ENCODE measurements at regions not wholly inside any gene's neighbourhood (a gene's known extent, or its start where the extent isn't known, plus 50 kb on each side); places are given as distances from the start of the nearest gene placed in this dataset.

DNA sequence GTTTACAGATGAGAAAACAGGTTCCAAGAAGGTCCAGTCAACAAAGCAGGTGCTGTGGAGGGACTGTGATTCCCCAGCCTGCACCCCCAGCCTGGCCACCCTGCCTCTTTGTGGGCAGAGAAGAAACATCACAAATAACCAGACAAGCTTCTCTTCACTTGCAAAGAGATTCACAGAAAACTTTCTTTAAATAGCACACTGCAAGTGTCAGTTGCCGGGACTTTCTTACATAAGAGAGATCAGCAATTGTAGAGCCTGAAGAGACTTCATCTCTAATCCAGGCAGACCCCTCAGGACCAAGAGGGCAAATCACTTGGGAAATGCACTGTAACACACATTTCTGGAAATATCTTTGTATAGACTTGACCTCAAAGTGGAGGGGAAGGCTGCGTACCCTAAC lies 207.9 kb upstream of the CHRNA7 start:
- 96 to 100% methylated on average over 1 to 2 of the region's 2 CpGs for WGBS, 2 experiments (ENCODE audit: insufficient coverage in 1 of 2, insufficient read length in 1 of 2)
- no peak overlapping the region for H3K27ac Mint-ChIP-seq
- peaks cover 12% of the 10 kb centered on the region for H3K9me3 Mint-ChIP-seq

DNA sequence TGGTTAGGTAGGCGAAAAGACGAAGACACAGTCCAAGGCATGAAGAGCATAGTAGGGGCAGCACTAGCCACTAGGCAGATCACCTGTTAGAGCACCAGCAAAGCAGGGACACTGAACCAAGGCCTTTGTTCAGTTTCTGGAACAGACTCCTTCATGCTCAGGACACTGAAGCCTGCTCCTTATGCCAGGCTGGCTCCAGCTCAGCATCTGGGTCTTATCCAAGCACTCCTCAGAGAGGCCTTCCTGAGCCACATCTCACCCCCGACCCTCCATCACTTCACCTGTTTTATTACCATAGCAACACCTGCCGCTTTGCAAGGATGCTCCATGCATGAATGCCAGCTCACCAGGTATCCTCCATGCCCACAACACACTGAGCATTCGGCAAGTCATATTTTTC lies 206.3 kb upstream of the CHRNA7 start:
- H3K4me3 ChIP-seq (ENCODE audit: low read length), result no peak overlapping the region
- DNase-seq, result no peak
- Mint-ChIP-seq H3K36me3 (ENCODE audit: low read depth) (no peaks in the 10 kb centered on the region), H3K9me3 (peaks cover 15% of the 10 kb centered on the region), H3K4me1 (no peaks in the 10 kb centered on the region), H3K4me3 (no peak overlapping the region), H3K27ac (no peak overlapping the region), H3K27me3 (ENCODE audit: insufficient read depth) (no peaks in the 10 kb centered on the region)
- H3K36me3 ChIP-seq (ENCODE audit: control insufficient read depth, insufficient read depth, low read length), result no peaks in the 10 kb centered on the region
- H3K9me3 ChIP-seq (ENCODE audit: control insufficient read depth, low read length), result no peaks in the 10 kb centered on the region
- TF ChIP-seq, protein P1, sequence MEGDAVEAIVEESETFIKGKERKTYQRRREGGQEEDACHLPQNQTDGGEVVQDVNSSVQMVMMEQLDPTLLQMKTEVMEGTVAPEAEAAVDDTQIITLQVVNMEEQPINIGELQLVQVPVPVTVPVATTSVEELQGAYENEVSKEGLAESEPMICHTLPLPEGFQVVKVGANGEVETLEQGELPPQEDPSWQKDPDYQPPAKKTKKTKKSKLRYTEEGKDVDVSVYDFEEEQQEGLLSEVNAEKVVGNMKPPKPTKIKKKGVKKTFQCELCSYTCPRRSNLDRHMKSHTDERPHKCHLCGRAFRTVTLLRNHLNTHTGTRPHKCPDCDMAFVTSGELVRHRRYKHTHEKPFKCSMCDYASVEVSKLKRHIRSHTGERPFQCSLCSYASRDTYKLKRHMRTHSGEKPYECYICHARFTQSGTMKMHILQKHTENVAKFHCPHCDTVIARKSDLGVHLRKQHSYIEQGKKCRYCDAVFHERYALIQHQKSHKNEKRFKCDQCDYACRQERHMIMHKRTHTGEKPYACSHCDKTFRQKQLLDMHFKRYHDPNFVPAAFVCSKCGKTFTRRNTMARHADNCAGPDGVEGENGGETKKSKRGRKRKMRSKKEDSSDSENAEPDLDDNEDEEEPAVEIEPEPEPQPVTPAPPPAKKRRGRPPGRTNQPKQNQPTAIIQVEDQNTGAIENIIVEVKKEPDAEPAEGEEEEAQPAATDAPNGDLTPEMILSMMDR (conservative IDR thresholded peaks at IDR 0.05), result no peak
- WGBS, 2 experiments (ENCODE audit: insufficient coverage in 1 of 2, insufficient read length in 1 of 2), result 90 to 93% methylated on average over 2 to 5 of the region's 5 CpGs
- no peak overlapping the region for H3K9ac ChIP-seq (ENCODE audit: extremely low read depth, low read length, poor library complexity, severe bottlenecking)
- no peak overlapping the region for H3K27ac ChIP-seq (ENCODE audit: low read depth, low read length)
- H3K4me1 ChIP-seq (ENCODE audit: control insufficient read depth, insufficient read depth, low read length), result no peaks in the 10 kb centered on the region
- no peaks in the 10 kb centered on the region for H3K27me3 ChIP-seq (ENCODE audit: control insufficient read depth, insufficient read depth, low read length, poor library complexity, severe bottlenecking)

More for the DNA sequence above, 207.9 kb upstream of the CHRNA7 start:
- Histone ChIP-seq H3K27me3 (ENCODE audit: control insufficient read depth, insufficient read depth, low read length, poor library complexity, severe bottlenecking) (no peaks in the 10 kb centered on the region), H3K4me1 (ENCODE audit: control insufficient read depth, insufficient read depth, low read length) (no peaks in the 10 kb centered on the region), H3K4me3 (ENCODE audit: low read length) (no peak overlapping the region), H3K27ac (ENCODE audit: low read depth, low read length) (no peak overlapping the region), H3K9ac (ENCODE audit: extremely low read depth, low read length, poor library complexity, severe bottlenecking) (no peak overlapping the region), H3K36me3 (ENCODE audit: control insufficient read depth, insufficient read depth, low read length) (no peaks in the 10 kb centered on the region), H3K9me3 (ENCODE audit: control insufficient read depth, low read length) (no peaks in the 10 kb centered on the region)
- TF ChIP-seq, protein P1 (conservative IDR thresholded peaks at IDR 0.05), result no peak
- no peak overlapping the region for H3K4me3 Mint-ChIP-seq
- H3K27me3 Mint-ChIP-seq (ENCODE audit: insufficient read depth), result no peaks in the 10 kb centered on the region
- H3K4me1 Mint-ChIP-seq, result no peaks in the 10 kb centered on the region
- no peak for DNase-seq
- no peaks in the 10 kb centered on the region for H3K36me3 Mint-ChIP-seq (ENCODE audit: low read depth)

DNA sequence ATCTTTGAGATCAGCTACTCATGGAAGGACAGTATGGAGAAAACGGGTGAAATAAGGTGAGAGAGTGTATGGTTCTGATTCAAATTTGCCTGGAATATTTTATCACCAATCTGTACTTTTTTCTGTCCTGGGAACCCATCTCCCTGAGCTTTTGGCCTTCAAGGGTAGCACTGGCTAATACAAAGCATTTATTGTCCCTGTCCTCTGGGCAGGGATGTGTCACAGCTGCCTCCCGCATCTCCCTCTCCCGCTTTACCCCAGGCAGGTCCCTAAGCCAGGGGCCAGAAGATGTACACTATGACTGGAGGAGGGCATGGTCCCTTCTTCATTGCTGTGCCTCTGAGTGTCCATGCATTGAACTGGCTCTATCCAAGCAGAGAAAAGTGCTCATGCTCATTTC lies 201.7 kb upstream of the CHRNA7 start:
- H3K9ac ChIP-seq (ENCODE audit: extremely low read depth, low read length, poor library complexity, severe bottlenecking), result no peak overlapping the region
- DNase-seq, result no peak
- Mint-ChIP-seq H3K27me3 (ENCODE audit: insufficient read depth) (no peaks in the 10 kb centered on the region), H3K9me3 (peaks cover 21% of the 10 kb centered on the region), H3K36me3 (ENCODE audit: low read depth) (no peaks in the 10 kb centered on the region), H3K27ac (no peak overlapping the region), H3K4me3 (no peak overlapping the region), H3K4me1 (no peaks in the 10 kb centered on the region)
- H3K9me3 ChIP-seq (ENCODE audit: control insufficient read depth, low read length), result no peaks in the 10 kb centered on the region
- H3K27me3 ChIP-seq (ENCODE audit: control insufficient read depth, insufficient read depth, low read length, poor library complexity, severe bottlenecking), result no peaks in the 10 kb centered on the region
- H3K4me3 ChIP-seq (ENCODE audit: low read length), result no peak overlapping the region
- TF ChIP-seq, protein P1 (conservative IDR thresholded peaks at IDR 0.05), result no peak
- 90 to 100% methylated on average over 2 to 3 of the region's 3 CpGs for WGBS, 2 experiments (ENCODE audit: insufficient coverage in 1 of 2, insufficient read length in 1 of 2)
- H3K36me3 ChIP-seq (ENCODE audit: control insufficient read depth, insufficient read depth, low read length), result no peaks in the 10 kb centered on the region
- H3K27ac ChIP-seq (ENCODE audit: low read depth, low read length), result no peak overlapping the region
- no peaks in the 10 kb centered on the region for H3K4me1 ChIP-seq (ENCODE audit: control insufficient read depth, insufficient read depth, low read length)

All from endodermal cell (in vitro differentiated cells).